ENCODE measurements at regions not wholly inside any gene's neighbourhood (a gene's known extent, or its start where the extent isn't known, plus 50 kb on each side); places are given as distances from the start of the nearest gene placed in this dataset.

DNA sequence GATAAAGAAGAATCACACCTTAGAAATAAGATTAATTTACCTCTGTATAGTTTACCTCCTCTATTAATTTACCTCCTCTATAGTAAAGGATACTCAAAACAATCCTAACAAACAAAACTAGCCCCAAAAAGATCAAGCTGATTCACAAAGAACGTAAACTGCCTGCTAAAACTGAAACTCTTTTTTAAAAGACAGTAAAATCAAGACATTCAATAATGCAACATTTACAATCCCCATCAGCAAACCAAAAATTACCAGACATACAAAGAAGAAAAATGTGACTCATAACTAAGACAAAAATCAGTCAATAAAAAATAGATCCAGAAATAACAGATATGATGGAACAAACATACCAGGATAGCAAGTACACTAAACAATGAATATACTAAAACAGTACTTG lies 215.7 kb downstream of the ZEB2 start:
- no peak for TF ChIP-seq CTCF (IDR thresholded peaks at IDR 0.05; ENCODE audit: unreplicated experiment)
- no peak overlapping the region for H3K27ac Mint-ChIP-seq (ENCODE audit: unreplicated experiment)
- CTCF ChIA-PET = interaction anchor here (0.6 to 1.1 kb wide), 2 partner anchors 9 to 19 kb away, joined by 3 read pairs; no protein-coding TSS in a partner anchor

DNA sequence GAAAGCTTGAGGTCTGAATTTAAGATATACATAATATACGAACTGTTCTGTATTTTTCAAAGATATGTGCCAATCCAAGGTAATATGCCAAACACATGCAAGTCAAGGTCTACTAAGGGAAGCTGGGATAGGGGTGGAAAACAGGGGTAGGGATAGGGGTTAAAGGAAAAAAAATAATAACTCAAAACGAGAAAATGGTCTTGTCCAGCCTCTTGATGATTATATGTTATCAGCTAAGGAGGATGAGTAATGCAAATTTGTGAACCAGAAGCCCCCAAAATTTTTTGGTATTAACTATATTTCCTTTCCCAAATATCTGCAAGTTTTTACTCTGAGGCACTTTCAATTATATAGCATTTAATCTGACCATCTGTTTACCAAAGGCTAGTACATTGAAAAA lies 219.3 kb downstream of the ZEB2 start:
- CTCF ChIA-PET = no interaction called here
- DNase-seq = no peak
- intact Hi-C loops (cut with micrococcal nuclease; ENCODE audit: unreplicated experiment) = no loop called here
- Mint-ChIP-seq H3K27me3 (ENCODE audit: unreplicated experiment) (no peaks in the 10 kb centered on the region), H3K4me1 (ENCODE audit: low read depth, unreplicated experiment) (peaks cover 6% of the 10 kb centered on the region), H3K4me3 (ENCODE audit: low read depth, unreplicated experiment) (no peak overlapping the region), H3K9me3 (ENCODE audit: low read depth, unreplicated experiment) (no peaks in the 10 kb centered on the region), H3K36me3 (ENCODE audit: insufficient read depth, unreplicated experiment) (no peaks in the 10 kb centered on the region), H3K27ac (ENCODE audit: unreplicated experiment) (no peak overlapping the region)
- TF ChIP-seq CTCF (IDR thresholded peaks at IDR 0.05; ENCODE audit: unreplicated experiment) = no peak
- no TSS peak for BruUV-seq (replicated peaks)

More for the DNA sequence above, 215.7 kb downstream of the ZEB2 start:
- Mint-ChIP-seq H3K9me3 (ENCODE audit: low read depth, unreplicated experiment) (no peaks in the 10 kb centered on the region), H3K36me3 (ENCODE audit: insufficient read depth, unreplicated experiment) (no peaks in the 10 kb centered on the region), H3K4me3 (ENCODE audit: low read depth, unreplicated experiment) (no peak overlapping the region), H3K4me1 (ENCODE audit: low read depth, unreplicated experiment) (peaks cover 6% of the 10 kb centered on the region), H3K27me3 (ENCODE audit: unreplicated experiment) (no peaks in the 10 kb centered on the region)
- intact Hi-C loops (cut with micrococcal nuclease; ENCODE audit: unreplicated experiment) = no loop called here
- no TSS peak for BruUV-seq (replicated peaks)
- DNase-seq = no peak

DNA sequence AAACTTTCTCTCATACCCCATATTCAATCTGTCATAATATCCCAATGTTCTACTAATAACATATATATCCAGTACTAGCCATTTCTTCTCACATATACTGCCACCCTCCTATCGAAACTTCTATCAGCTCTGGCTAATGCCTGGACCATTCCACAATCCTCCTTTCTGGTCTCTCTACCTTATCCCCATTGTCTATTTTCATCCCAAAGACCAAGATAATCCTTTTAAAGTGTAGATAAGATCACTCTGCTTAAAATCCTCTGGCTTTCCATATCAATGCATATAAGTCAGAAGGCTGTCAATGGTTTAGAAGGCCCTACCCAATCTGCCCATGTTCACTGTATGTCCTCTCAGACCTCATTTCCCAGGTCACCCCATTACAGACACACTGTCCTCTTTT lies 229.6 kb downstream of the ZEB2 start:
- no peak for DNase-seq
- BruUV-seq (replicated peaks) = no TSS peak
- Mint-ChIP-seq H3K36me3 (ENCODE audit: insufficient read depth, unreplicated experiment) (no peaks in the 10 kb centered on the region), H3K4me3 (ENCODE audit: low read depth, unreplicated experiment) (no peak overlapping the region), H3K4me1 (ENCODE audit: low read depth, unreplicated experiment) (peaks cover 7% of the 10 kb centered on the region), H3K9me3 (ENCODE audit: low read depth, unreplicated experiment) (no peaks in the 10 kb centered on the region), H3K27me3 (ENCODE audit: unreplicated experiment) (no peaks in the 10 kb centered on the region), H3K27ac (ENCODE audit: unreplicated experiment) (no peak overlapping the region)
- CTCF ChIA-PET = no interaction called here
- no peak for TF ChIP-seq CTCF (IDR thresholded peaks at IDR 0.05; ENCODE audit: unreplicated experiment)
- intact Hi-C loops (cut with micrococcal nuclease; ENCODE audit: unreplicated experiment) = no loop called here

- Mint-ChIP-seq H3K36me3 (ENCODE audit: insufficient read depth, unreplicated experiment) (no peaks in the 10 kb centered on the region), H3K9me3 (ENCODE audit: low read depth, unreplicated experiment) (no peaks in the 10 kb centered on the region), H3K4me3 (ENCODE audit: low read depth, unreplicated experiment) (no peak overlapping the region), H3K27ac (ENCODE audit: unreplicated experiment) (no peak overlapping the region), H3K4me1 (ENCODE audit: low read depth, unreplicated experiment) (peaks cover 7% of the 10 kb centered on the region), H3K27me3 (ENCODE audit: unreplicated experiment) (no peaks in the 10 kb centered on the region)
- intact Hi-C loops (cut with micrococcal nuclease; ENCODE audit: unreplicated experiment) = no loop called here
- CTCF ChIA-PET = no interaction called here
- no TSS peak for BruUV-seq (replicated peaks)
- no peak for DNase-seq
- TF ChIP-seq CTCF (IDR thresholded peaks at IDR 0.05; ENCODE audit: unreplicated experiment) = no peak
Observed at GRCh38 chr2:144288438-144288837, 231.5 kb downstream of the ZEB2 start.
